ENCODE measurements at regions not wholly inside any gene's neighbourhood (a gene's known extent, or its start where the extent isn't known, plus 50 kb on each side); places are given as distances from the start of the nearest gene placed in this dataset.

- POLR2A ChIA-PET: no interaction called here
- Mint-ChIP-seq H3K4me3 (no peak overlapping the region), H3K27me3 (no peaks in the 10 kb centered on the region), H3K4me1 (peaks cover 5% of the 10 kb centered on the region), H3K27ac (no peak overlapping the region), H3K36me3 (ENCODE audit: low read depth) (no peaks in the 10 kb centered on the region), H3K9me3 (no peaks in the 10 kb centered on the region)
- CTCF ChIA-PET: no interaction called here
- no peak for DNase-seq
- ATAC-seq (ENCODE audit: low read depth): no peak
- no peak for TF ChIP-seq CTCF (IDR thresholded peaks at IDR 0.05)
- intact Hi-C loops (cut with micrococcal nuclease): no loop called here
Observed at GRCh38 chr10:58094985-58095718, 172.5 kb downstream of the IPMK start.

GRCh38 chr10:58091886-58092285 is 175.8 kb downstream of the IPMK start:
- H3K36me3 Mint-ChIP-seq (ENCODE audit: low read depth): no peaks in the 10 kb centered on the region
- H3K27ac Mint-ChIP-seq: no peak overlapping the region
- POLR2A ChIA-PET: no interaction called here
- intact Hi-C loops (cut with micrococcal nuclease): no loop called here
- H3K9me3 Mint-ChIP-seq: no peaks in the 10 kb centered on the region
- TF ChIP-seq CTCF (IDR thresholded peaks at IDR 0.05): no peak
- no peak overlapping the region for H3K4me3 Mint-ChIP-seq
- DNase-seq (no peak), ATAC-seq (ENCODE audit: low read depth) (no peak)
- CTCF ChIA-PET: no interaction called here
- peaks cover 2% of the 10 kb centered on the region for H3K27me3 Mint-ChIP-seq
- peaks cover 5% of the 10 kb centered on the region for H3K4me1 Mint-ChIP-seq

GRCh38 chr10:58089739-58090138 is 178.0 kb downstream of the IPMK start:
- H3K4me3 Mint-ChIP-seq: no peak overlapping the region
- no peak overlapping the region for H3K27ac Mint-ChIP-seq
- H3K4me1 Mint-ChIP-seq: no peaks in the 10 kb centered on the region
- peaks cover 2% of the 10 kb centered on the region for H3K27me3 Mint-ChIP-seq
- DNase-seq: no peak
- H3K9me3 Mint-ChIP-seq: no peaks in the 10 kb centered on the region
- intact Hi-C loops (cut with micrococcal nuclease): no loop called here
- ChIA-PET CTCF (no interaction called here), POLR2A (no interaction called here)
- no peak for ATAC-seq (ENCODE audit: low read depth)
- TF ChIP-seq CTCF (IDR thresholded peaks at IDR 0.05): no peak
- no peaks in the 10 kb centered on the region for H3K36me3 Mint-ChIP-seq (ENCODE audit: low read depth)

- DNase-seq (no peak), ATAC-seq (ENCODE audit: low read depth) (no peak)
- Mint-ChIP-seq H3K36me3 (ENCODE audit: low read depth) (no peaks in the 10 kb centered on the region), H3K27ac (no peak overlapping the region), H3K4me1 (no peaks in the 10 kb centered on the region), H3K9me3 (no peaks in the 10 kb centered on the region), H3K27me3 (peaks cover 2% of the 10 kb centered on the region), H3K4me3 (no peak overlapping the region)
- intact Hi-C loops (cut with micrococcal nuclease): no loop called here
- no peak for TF ChIP-seq CTCF (IDR thresholded peaks at IDR 0.05)
- CTCF ChIA-PET: no interaction called here
- POLR2A ChIA-PET: no interaction called here
Observed at GRCh38 chr10:58087896-58088295, 179.8 kb downstream of the IPMK start.

GRCh38 chr10:58086763-58087150 is 180.9 kb downstream of the IPMK start:
- no peak overlapping the region for H3K27ac Mint-ChIP-seq
- H3K36me3 Mint-ChIP-seq (ENCODE audit: low read depth): no peaks in the 10 kb centered on the region
- H3K27me3 Mint-ChIP-seq: peaks cover 2% of the 10 kb centered on the region
- TF ChIP-seq CTCF (IDR thresholded peaks at IDR 0.05): no peak
- POLR2A ChIA-PET: no interaction called here
- no peaks in the 10 kb centered on the region for H3K9me3 Mint-ChIP-seq
- CTCF ChIA-PET: interaction anchor here (0.5 to 0.7 kb wide), 2 partner anchors 12 to 1431 kb away, joined by 3 to 5 read pairs; no protein-coding TSS in a partner anchor
- no peak overlapping the region for H3K4me3 Mint-ChIP-seq
- H3K4me1 Mint-ChIP-seq: no peaks in the 10 kb centered on the region
- ATAC-seq (ENCODE audit: low read depth) (no peak), DNase-seq (no peak)
- intact Hi-C loops (cut with micrococcal nuclease): no loop called here

Measured in activated B cell treated with CpG ODN at 0.5 μM for 24 hours (primary cell).